NCI-H510A treated with DMSO at 0.1 percent for 48 hours (cell line): ENCODE measurements at regions not wholly inside any gene's neighbourhood (a gene's known extent, or its start where the extent isn't known, plus 50 kb on each side); places are given as distances from the start of the nearest gene placed in this dataset.
"Not testable (repeated sequence)": the region's sequence is repeated elsewhere in the genome, so short reads cannot be mapped to it uniquely, and the experiment has no call there.

Experiments used
- DNase-seq: peaks from one replicate; lab custom pipeline; 2025; lab: John Stamatoyannopoulos, UW

DNA sequence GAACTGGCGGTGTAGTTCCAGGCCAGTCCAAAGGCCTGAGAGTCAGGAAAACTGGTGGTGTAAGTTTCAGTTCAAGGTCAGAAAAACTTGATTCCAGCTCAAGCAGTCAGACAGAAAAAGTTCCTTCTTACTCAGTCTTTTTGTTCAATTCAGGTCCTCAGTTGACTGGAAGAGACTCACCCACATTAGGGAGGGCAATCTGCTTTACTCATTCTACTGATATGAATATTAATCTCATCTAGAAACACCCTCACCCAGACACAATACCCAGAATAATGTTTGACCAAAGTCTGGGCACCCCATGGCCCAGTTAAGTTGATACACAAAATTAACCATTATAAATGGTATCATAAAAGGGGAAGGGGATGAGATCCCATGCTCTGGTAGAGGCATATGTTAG, 50.1 kb upstream of the LTA4H start:
- DNase-seq = no peak

- not testable (repeated sequence) for DNase-seq
These were observed 50.8 kb upstream of the LTA4H start for GRCh38 chr12:96086190-96086589.

DNA sequence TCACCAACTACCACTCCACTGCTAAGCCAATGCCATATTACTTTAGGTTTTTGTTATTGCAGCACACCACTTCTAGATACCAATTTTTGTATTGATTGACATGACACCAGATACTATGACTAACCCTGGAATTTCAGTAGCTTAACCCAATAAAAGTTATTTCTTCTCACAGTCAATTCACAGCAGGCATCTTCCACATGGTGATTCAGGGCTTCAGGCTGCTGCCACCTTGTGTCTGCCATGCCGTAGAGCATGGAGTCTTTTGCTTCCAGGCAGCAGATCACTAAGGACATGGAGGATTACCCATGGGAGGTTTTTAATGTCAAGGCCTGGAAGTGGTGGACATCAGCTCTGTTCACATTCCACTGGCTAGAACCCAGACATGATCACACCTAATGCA, 56.4 kb upstream of the LTA4H start:
- DNase-seq = no peak

DNA sequence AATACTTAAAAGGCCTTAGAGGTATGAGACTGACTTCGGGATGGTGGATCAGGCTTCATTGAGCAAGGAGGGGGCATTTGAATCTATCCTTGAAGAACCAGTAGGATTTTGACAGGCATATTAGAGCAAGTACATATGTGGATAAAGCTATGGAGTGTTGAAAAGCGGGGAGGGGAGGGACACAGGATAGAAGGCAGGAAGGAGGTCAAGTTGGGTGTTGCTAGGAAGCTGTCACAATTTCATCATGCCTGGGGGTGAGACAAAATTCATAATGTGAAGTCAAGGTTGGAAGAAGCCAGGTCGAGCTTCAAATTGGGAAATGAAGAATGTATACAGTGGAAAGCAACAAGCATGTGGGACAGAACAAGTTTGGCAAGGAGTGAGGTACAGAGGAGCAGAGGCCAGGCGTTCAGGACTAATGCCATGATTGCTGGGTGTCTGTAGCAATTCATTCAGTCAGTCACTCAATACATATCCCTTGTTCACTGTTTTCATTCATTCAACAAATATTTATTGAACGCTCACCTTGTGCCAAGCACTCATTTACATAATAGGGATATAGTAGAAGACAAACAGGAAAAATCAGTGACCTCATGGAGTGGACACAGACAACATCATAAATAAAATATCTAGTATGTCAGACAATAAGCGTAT, 58.3 kb upstream of the LTA4H start:
- no peak for DNase-seq

GRCh38 chr12:96094201-96094600, 58.8 kb upstream of the LTA4H start:
- peak; percentile 57 for DNase-seq

DNA sequence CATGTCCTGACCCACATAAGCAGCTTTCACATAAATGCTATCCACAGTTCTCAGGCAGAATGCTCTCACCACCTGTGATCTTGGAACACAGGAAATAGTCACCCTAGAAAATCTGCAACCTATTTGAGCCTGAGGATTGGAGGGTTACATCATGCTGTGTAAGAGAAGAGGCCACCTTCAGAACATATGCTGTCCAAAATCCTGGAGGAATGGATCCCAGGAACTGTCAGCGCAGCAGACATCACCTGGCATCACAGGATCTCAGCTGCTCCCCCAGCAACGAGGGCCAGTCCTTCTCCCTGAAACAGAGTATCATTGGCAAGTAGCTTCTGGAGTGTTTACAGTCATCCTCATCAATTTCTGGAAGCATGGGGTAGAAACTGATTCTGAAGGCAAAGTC, 63.2 kb upstream of the LTA4H start:
- DNase-seq = no peak

DNA sequence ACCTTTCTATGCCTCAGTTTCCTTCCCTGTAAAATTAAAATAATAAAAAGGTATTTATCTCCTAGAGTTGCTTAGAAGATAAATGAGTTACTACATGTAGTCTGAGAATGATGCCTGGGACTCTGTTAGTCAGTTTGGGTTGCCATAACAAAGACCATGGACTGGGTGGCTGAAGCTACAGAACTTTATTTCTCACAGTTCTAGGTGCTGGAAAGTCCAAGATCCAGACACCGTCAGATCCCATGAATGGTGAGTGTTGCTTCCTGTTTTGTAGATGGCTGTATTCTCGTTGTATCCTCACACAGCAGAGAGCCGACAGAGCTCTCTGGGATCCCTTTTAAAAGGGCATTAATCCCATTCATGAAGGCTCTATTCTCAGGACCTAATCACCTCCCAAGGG, 64.0 kb upstream of the LTA4H start:
- no peak for DNase-seq

DNA sequence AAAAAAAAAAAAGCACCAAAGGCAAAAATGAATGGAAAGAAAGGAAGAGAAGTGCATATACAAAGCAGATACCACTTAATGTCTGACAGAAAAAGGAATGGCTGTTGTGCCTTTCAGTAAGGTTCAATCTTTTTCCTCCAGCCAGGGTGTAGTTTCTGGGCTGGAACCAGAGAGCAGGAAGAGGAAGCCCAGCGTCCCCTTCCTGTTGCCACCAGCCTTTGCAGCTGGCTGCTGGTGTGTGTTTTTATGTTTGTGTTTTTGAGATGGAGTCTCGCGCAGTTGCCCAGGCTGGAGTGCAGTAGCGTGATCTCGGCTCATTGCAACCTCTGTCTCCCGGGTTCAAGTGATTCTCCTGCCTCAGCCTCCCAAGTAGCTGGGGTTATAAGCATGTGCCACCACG, 64.6 kb upstream of the LTA4H start:
- DNase-seq = no peak

GRCh38 chr12:96101806-96102205, 66.4 kb upstream of the LTA4H start:
- no peak for DNase-seq

DNA sequence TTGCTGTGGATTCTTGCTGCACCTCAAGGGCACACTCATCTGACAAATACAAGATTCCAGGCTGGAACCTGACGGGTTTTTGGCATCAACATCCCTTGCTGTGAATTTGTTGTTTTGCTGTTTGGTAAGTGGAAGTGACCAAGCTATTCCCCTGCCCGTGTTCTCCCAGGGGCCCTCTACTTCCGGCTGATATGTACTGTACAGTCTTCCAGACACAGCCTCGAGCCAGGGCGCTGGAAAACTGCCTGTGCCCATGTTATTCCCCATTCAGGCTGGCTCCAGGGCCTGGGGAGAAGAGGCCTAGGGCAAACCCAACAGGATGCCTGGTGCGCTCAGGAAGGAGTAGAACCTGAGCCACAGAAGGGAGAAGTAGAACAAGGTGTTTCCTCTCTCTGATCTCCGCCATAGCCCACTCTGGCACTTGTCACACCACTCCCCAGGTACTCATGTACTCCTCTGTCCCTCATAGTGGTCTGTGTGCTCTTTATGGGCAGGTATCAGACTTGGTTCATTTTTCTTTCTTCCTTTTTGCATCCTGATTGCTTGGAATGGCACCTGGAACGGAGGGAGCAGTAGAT, 67.8 kb upstream of the LTA4H start:
- DNase-seq = no peak

DNA sequence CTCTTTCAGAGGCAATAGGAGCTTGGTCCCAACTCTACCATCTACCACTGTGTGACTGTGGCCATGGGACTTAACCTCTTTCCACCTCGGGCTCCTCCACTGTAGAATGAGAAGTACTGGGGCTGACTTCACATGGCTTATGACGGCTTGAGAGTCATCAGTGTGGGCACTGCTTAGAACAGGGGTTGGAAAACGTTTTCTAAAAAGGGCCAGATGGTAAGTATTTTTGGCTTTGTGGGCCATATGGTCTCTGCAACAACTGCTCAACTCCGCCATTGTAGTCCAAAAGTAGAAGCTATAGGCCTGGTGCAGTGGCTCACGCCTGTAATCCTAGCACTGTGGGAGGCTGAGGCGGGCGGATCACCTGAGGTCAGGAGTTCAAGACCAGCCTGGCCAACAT, 69.2 kb upstream of the LTA4H start:
- DNase-seq = no peak

DNA sequence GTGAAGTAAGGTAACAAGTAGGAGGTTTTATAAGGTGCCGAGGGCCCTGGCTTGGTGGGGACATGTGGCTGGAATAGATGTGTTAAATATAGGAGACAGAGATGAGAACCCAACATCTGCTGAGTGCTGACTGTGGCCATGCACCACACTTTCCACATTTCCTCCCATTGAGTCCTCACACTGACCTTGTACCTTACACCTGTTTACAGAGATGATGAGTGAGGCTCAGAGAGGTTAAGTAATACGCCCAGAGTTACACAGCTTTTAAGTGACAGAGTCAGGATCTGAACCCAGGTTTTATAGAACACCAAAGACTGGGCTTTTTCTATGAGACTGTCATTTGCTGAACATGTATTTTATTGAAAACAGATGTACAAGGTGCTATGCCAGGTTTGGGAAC, 70.8 kb upstream of the LTA4H start:
- DNase-seq = no peak

GRCh38 chr12:96107236-96107635, 71.8 kb upstream of the LTA4H start:
- DNase-seq = no peak

GRCh38 chr12:96108321-96108720, 72.9 kb upstream of the LTA4H start:
- DNase-seq = no peak

- not testable (repeated sequence) for DNase-seq
These were observed 73.6 kb upstream of the LTA4H start for GRCh38 chr12:96108941-96109340.

DNA sequence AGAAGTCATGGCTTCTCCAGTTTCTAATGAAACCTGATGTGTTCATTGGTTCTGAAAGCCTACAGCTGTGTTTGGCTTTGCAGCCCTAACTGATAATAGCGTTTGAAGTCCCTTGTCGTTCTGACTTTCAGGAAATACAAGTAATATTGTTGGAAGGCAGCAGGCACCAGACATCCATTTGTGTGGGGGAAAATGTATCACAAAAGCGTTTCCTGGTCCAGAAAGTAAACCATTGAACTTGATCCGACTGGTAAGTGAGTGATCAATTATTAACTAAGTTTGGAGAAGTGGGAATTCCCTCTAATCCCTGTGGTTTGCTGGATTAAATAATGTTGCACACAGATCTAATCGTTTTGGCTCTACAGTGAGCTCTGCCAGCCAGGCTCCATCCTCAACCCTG, 77.3 kb upstream of the LTA4H start:
- no peak for DNase-seq

DNA sequence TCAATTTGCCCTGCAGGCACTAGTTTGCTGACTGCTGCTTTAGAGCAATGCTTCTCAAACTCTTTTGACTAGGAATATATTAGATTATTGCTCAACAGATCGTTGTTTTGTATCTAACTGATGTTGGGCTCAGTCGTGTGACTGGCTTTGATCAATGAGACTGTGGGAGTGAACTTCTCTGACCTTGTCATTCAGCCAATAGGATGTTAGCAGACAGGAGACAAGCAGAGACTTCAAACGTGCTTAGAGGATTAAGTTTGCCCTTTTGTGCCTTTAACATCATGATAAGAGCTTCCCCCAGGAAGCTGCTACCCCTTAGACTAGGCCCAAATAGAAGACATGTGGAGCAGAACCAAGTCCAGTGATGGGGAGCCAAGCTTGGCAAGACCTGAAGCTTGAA, 76.7 kb upstream of the ELK3 start:
- no peak for DNase-seq

GRCh38 chr12:96120359-96121100, 73.6 kb upstream of the ELK3 start:
- DNase-seq = no peak

DNA sequence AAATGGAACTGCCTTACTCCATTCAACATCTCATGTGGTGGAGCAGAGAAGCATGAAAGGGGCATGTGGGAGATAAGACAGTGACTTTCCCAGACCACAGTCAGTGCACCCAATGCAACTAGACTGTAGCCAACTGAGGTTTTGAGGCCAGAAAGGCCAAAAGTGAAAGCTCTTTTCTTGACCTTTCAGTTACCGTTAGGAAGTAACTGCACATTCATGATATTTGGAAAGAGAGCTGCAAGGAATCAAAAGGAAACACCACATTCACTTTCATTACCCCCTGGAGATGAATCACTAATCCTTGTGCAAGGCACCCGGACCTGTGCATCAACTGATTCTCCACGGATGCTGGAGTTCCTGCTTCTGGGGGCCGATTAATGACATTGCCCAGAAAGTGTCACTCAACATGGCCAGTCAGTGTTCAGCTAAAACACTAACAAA, 72.9 kb upstream of the ELK3 start:
- DNase-seq = no peak

DNA sequence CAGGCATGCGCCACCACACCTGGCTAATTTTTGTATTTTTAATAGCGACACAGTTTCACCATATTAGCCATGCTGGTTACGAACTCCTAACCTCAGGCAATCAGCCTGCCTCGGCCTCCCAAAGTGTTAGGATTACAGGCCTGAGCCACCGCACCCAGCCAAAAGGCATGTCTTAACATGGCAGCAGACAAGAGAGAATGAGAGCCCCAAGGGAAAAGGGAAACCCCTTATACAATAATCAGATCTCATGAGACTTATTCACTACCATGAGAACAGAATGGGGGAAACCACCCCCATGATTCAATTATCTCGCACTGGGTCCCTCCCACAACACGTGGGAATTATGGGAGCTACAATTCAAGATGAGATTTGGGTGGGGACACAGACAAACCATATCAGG, 65.9 kb upstream of the ELK3 start:
- DNase-seq = not testable (repeated sequence)

GRCh38 chr12:96130396-96131059, 63.6 kb upstream of the ELK3 start:
- DNase-seq = no peak

DNA sequence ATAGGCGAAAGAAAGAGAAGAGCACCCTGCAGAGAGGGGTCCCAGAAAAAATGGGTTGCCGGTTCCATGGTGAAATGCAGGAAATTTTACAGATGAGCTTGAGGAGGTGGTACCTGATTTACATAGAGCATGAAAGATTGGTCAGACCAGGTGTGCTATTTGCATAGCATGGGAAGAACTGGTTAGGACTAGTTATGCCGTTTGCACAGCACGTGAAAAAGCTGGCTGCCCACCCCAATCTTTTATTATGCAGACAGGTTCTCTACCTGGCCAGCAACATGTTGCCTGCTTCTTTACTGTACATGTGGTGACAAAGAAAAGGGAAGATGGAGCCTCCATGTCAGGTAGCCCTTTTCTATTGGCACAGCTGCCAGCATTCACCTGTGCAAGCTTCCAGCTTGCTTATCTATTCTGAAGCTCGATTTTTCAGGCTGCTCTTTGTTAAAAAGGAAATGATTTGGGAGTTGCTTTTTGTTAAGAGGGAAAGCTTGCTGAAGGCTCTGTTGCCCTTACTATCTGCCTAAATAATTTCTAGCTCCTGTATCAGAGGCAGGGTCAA, 62.9 kb upstream of the ELK3 start:
- no peak for DNase-seq

DNA sequence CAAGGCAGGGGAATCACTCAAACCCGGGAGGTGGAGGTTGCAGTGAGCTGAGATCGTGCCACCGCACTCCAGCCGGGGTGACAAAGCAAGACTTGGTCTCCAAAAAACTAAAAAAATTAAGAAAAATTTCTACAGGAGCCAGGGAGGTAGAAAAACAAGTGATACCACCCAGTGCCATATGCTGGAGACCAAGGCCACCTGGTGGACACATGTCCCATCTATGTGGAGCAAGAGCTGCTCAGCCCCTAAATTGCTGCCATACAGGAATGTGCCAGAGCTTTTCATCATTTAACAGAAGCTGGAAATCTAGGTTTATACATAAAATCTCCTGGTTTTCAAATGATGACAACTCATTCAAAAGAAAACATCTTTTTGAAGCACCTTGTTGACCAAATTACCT, 61.4 kb upstream of the ELK3 start:
- DNase-seq = no peak
